ENCODE measurements at regions not wholly inside any gene's neighbourhood (a gene's known extent, or its start where the extent isn't known, plus 50 kb on each side); places are given as distances from the start of the nearest gene placed in this dataset.

DNA sequence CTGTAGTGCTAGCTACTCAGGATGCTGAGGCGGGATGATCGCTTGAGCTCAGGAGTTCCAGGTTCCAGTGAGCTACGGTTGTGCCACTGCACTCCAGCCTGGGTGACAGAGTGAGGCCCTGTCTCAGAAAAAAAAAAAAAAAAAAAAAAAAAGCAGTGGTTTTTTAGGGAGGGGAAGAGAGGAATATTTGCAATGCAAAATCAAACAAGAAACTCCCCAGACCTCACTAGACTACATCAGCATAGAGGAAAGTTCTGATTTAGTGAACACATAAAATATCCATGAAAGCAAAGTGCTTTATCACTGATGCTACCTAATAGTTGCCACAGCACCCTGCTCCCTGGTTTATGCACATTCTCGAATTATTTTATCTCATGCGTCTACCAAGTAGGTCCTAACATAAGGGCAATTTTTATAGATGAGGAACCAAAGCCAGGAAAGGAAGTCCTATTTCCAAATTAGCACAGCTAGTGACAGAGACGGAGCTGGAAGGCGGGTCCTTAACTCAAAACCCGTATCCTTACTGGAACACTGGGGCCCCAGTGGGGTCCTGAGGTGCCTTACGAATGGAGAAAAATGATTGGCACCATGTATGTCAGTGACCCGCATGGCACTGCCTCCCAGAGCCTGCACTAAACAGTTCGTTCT, 50.7 kb upstream of the GPR157 start:
- DNase-seq (ENCODE audit: low read depth), result no peak
- TF ChIP-seq, protein P1, sequence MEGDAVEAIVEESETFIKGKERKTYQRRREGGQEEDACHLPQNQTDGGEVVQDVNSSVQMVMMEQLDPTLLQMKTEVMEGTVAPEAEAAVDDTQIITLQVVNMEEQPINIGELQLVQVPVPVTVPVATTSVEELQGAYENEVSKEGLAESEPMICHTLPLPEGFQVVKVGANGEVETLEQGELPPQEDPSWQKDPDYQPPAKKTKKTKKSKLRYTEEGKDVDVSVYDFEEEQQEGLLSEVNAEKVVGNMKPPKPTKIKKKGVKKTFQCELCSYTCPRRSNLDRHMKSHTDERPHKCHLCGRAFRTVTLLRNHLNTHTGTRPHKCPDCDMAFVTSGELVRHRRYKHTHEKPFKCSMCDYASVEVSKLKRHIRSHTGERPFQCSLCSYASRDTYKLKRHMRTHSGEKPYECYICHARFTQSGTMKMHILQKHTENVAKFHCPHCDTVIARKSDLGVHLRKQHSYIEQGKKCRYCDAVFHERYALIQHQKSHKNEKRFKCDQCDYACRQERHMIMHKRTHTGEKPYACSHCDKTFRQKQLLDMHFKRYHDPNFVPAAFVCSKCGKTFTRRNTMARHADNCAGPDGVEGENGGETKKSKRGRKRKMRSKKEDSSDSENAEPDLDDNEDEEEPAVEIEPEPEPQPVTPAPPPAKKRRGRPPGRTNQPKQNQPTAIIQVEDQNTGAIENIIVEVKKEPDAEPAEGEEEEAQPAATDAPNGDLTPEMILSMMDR (conservative IDR thresholded peaks at IDR 0.05; ENCODE audit: low read depth, low read length), result no peak
- no peak overlapping the region for H3K4me3 ChIP-seq (ENCODE audit: low read depth, low read length)

DNA sequence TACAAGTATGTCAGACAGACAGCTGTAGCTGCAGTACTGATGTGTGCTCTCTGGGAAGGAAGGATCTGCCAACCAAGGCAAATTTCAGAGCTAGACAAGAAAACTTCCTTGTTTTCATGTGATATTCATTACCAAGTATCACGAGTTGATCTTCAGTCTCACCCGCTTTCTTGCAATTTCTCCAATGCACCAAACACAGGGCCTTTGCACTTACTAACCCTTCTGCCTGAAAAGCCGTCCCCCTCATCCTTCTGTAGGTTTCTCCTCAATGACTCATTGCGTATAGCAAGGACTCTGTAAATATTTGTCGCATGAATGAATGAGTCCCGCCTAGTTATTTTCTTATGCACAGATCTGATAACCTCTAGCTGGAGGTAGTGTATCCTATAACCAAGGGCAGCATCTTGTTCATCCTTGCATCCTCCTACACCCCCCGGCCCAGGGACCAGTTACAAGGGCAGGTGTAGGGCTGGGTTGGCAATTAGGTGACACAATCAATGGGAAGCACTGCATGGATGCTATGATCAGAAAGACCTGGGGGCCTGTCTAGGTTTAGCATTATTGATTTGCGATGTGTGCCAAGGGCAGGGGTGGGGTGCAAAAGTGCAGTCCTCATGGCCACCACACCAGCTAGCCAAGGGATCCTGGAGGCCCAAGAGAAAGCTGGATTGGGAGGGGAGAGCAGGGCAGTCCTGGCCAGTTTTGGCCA, 51.4 kb upstream of the GPR157 start:
- DNase-seq (ENCODE audit: low read depth), result no peak
- TF ChIP-seq, protein P1 (conservative IDR thresholded peaks at IDR 0.05; ENCODE audit: low read depth, low read length), result no peak
- peak overlapping the region; percentile 81 for H3K4me3 ChIP-seq (ENCODE audit: low read depth, low read length)

GRCh38 chr1:9181176-9181906, 52.4 kb upstream of the GPR157 start:
- TF ChIP-seq, protein P1 (conservative IDR thresholded peaks at IDR 0.05; ENCODE audit: low read depth, low read length), result peak; percentile 94
- peak overlapping the region; percentile 81 for H3K4me3 ChIP-seq (ENCODE audit: low read depth, low read length)
- no peak for DNase-seq (ENCODE audit: low read depth)

DNA sequence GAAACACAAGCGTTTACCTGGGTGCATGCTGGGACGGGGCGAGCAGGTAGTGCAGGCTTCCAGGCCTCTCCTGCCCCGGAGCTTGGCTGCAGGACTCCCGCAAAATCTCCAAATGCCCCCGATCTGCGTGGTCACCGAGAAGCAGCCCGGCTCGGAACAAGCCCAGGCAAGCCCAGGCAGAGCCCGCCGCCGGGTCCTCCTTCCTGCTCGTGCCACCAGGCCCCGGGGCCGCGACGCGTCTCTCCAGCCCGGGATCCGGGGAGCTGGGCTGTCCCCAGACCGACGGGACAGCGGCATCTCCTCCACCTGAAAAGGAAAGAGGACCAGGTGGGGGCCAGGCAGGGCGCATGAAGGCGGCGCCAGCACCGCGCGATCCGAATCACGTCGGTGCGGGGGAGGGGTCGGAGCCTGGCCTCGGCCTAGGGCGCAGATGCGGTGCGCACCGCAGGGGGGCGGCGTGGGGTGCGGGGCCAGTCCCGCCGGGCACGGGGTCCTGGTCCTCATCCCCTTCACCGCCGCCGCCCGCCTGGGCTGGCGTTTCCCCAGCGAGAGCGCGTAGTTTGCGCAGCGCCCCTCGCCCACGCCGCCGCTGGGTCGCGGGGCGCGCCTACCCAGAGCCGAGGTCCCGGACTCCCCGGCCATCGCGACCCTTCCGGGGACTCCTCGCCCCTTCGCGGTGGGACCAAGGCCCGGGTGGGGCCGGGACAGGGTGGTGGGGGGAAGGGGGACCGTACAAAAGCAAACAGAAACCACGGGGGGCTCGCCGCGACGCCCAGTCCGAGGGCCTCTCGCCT, 52.4 kb upstream of the H6PD start:
- DNase-seq (ENCODE audit: low read depth), result no peak
- peak overlapping the region; percentile 81 for H3K4me3 ChIP-seq (ENCODE audit: low read depth, low read length)
- TF ChIP-seq, protein P1 (conservative IDR thresholded peaks at IDR 0.05; ENCODE audit: low read depth, low read length), result peak; percentile 33

- DNase-seq (ENCODE audit: low read depth), result no peak
- TF ChIP-seq, protein P1 (conservative IDR thresholded peaks at IDR 0.05; ENCODE audit: low read depth, low read length), result no peak
- peak overlapping the region; percentile 81 for H3K4me3 ChIP-seq (ENCODE audit: low read depth, low read length)
These were observed 51.8 kb upstream of the H6PD start for GRCh38 chr1:9182784-9183257.

GRCh38 chr1:9183441-9183840, 51.1 kb upstream of the H6PD start:
- peak overlapping the region; percentile 81 for H3K4me3 ChIP-seq (ENCODE audit: low read depth, low read length)
- TF ChIP-seq, protein P1 (conservative IDR thresholded peaks at IDR 0.05; ENCODE audit: low read depth, low read length), result no peak
- DNase-seq (ENCODE audit: low read depth), result no peak

Data from epithelial cell of proximal tubule (primary cell).